Fibroblast of skin of abdomen (primary cell): ENCODE measurements at regions not wholly inside any gene's neighbourhood (a gene's known extent, or its start where the extent isn't known, plus 50 kb on each side); places are given as distances from the start of the nearest gene placed in this dataset.

Experiments used
- DNase-seq: peaks from one replicate; pipeline ENCODE4 v3.0.0-alpha.2; 2013

- no peak for DNase-seq
Observed at GRCh38 chr11:133719532-133720235, 125.6 kb downstream of the SPATA19 start.

- no peak for DNase-seq
Observed at GRCh38 chr11:133718831-133719230, 126.5 kb downstream of the SPATA19 start.

- DNase-seq, result no peak
Observed at GRCh38 chr11:133718238-133718637, 127.1 kb downstream of the SPATA19 start.

GRCh38 chr11:133716602-133717001, 128.7 kb downstream of the SPATA19 start:
- DNase-seq, result no peak

- no peak for DNase-seq
Observed at GRCh38 chr11:133715602-133716001, 129.7 kb downstream of the SPATA19 start.

- no peak for DNase-seq
Observed at GRCh38 chr11:133714471-133715375, 130.6 kb downstream of the SPATA19 start.

- no peak for DNase-seq
Observed at GRCh38 chr11:133713844-133714243, 131.5 kb downstream of the SPATA19 start.

GRCh38 chr11:133713406-133713805, 131.9 kb downstream of the SPATA19 start:
- DNase-seq, result no peak

- no peak for DNase-seq
Observed at GRCh38 chr11:133712051-133712560, 133.2 kb downstream of the SPATA19 start.

- no peak for DNase-seq
Observed at GRCh38 chr11:133711545-133711944, 133.8 kb downstream of the SPATA19 start.

GRCh38 chr11:133710681-133711240, 134.6 kb downstream of the SPATA19 start:
- DNase-seq, result no peak

- no peak for DNase-seq
Observed at GRCh38 chr11:133710241-133710640, 135.1 kb downstream of the SPATA19 start.

- no peak for DNase-seq
Observed at GRCh38 chr11:133708547-133709051, 136.7 kb downstream of the SPATA19 start.

- DNase-seq, result no peak
Observed at GRCh38 chr11:133706925-133707794, 138.2 kb downstream of the SPATA19 start.

- no peak for DNase-seq
Observed at GRCh38 chr11:133705873-133706272, 139.4 kb downstream of the SPATA19 start.

GRCh38 chr11:133705074-133705648, 140.2 kb downstream of the SPATA19 start:
- DNase-seq, result no peak

GRCh38 chr11:133699071-133699470, 146.2 kb downstream of the SPATA19 start:
- DNase-seq, result no peak

- DNase-seq, result no peak
Observed at GRCh38 chr11:133698654-133699053, 146.7 kb downstream of the SPATA19 start.

- no peak for DNase-seq
Observed at GRCh38 chr11:133697603-133698180, 147.6 kb downstream of the SPATA19 start.

- no peak for DNase-seq
Observed at GRCh38 chr11:133697161-133697560, 148.2 kb downstream of the SPATA19 start.

- no peak for DNase-seq
Observed at GRCh38 chr11:133695387-133695786, 149.9 kb downstream of the SPATA19 start.
